Large intestine (tissue), 3 donors: ENCODE measurements at regions not wholly inside any gene's neighbourhood (a gene's known extent, or its start where the extent isn't known, plus 50 kb on each side); places are given as distances from the start of the nearest gene placed in this dataset.
"Not testable (repeated sequence)": the region's sequence is repeated elsewhere in the genome, so short reads cannot be mapped to it uniquely, and the experiment has no call there.

Source experiments
- DNase-seq, 2 donors: peaks; one replicate each; pipeline versions ENCODE4 v3.0.0 to v3.0.0-alpha.2; 2013
- H3K27ac ChIP-seq: one replicate; pipeline ENCODE4 v1.5.1; 2013; ENCODE audit warnings: low read length
- H3K27me3 ChIP-seq: 2 replicates; pipeline ENCODE4 v1.6.1; 2013; ENCODE audit warnings: low read length; ENCODE audit not compliant: control insufficient read depth, insufficient read depth
- H3K36me3 ChIP-seq: 2 replicates; pipeline ENCODE4 v1.6.1; 2013; ENCODE audit warnings: low read length; ENCODE audit not compliant: control insufficient read depth, insufficient read depth
- H3K4me1 ChIP-seq: one replicate; pipeline ENCODE4 v1.6.1; 2013; ENCODE audit warnings: low read length; ENCODE audit not compliant: control insufficient read depth, insufficient read depth
- H3K4me3 ChIP-seq: one replicate; pipeline ENCODE4 v1.5.1; 2013; ENCODE audit warnings: low read length
- H3K9me3 ChIP-seq: one replicate; pipeline ENCODE4 v1.6.1; 2013; ENCODE audit warnings: mild to moderate bottlenecking, low read depth, low read length, moderate library complexity; ENCODE audit not compliant: control insufficient read depth
- WGBS: methylation state at CpG from one replicate; pipeline ENCODE4 v1.1.5; 2013; ENCODE audit warnings: low lambda C conversion rate; ENCODE audit not compliant: insufficient coverage; 5-methylcytosine and 5-hydroxymethylcytosine counted together

DNA sequence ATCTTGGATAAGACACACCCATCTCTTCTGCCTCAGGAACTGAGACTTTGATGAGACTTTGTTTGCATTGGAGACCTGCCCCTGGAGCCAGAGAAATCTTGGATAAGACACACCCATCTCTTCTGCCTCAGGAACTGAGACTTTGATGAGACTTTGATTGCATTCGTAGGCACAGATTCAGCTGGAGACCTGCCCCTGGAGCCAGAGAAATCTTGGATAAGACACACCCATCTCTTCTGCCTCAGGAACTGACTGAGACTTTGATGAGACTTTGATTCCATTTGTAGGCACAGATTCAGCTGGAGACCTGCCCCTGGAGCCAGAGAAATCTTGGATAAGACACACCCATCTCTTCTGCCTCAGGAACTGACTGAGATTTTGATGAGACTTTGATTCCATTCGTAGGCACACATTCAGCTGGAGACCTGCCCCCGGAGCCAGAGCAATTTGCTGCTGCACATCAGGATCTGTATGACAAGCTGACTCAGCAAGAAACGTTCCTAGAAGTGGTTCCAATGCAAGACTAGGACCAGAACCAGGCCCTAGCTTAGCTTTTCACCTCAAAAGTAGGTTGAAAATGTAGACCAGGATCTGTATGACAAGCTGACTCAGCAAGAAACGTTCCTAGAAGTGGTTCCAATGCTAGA lies 54.0 kb upstream of the TMEM97 start:
- not testable (repeated sequence) for H3K36me3 ChIP-seq, H3K9me3 ChIP-seq, DNase-seq, H3K4me1 ChIP-seq, H3K27me3 ChIP-seq, H3K4me3 ChIP-seq, H3K27ac ChIP-seq
- no CpG with 5 or more reads among the region's 5 CpGs for WGBS

DNA sequence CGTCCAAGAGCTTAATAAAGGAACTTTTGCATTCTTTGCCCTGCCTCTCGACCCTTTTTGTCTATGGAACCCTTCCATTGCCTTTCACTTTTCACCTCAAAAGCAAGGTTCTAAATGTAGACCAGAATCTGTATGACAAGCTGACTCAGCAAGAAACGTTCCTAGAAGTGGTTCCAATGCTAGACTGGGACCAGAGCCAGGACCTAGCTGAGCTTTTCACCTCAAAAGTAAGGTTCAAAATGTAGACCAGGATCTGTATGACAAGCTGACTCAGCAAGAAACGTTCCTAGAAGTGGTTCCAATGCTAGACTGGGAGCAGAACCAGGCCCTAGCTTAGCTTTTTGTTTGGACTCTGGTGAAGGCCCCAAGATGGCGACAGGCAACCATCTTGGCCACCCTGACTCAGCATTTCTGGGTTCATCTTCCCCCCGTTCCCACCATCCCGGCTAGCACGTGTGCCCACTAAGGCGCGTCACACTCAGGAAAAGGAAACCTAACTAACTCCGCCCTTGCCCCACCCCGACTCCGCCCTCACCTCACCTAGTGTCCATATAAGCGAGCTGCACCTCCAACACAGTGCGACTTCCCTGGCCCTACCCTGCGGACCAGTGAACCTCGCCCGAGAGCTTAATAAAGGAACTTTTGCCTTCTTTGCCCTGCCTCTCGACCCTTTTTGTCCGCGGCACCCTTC lies 53.0 kb upstream of the TMEM97 start:
- DNase-seq, H3K4me3 ChIP-seq, H3K36me3 ChIP-seq, H3K27me3 ChIP-seq, H3K27ac ChIP-seq, H3K4me1 ChIP-seq, H3K9me3 ChIP-seq: not testable (repeated sequence)
- no CpG with 5 or more reads among the region's 21 CpGs for WGBS

DNA sequence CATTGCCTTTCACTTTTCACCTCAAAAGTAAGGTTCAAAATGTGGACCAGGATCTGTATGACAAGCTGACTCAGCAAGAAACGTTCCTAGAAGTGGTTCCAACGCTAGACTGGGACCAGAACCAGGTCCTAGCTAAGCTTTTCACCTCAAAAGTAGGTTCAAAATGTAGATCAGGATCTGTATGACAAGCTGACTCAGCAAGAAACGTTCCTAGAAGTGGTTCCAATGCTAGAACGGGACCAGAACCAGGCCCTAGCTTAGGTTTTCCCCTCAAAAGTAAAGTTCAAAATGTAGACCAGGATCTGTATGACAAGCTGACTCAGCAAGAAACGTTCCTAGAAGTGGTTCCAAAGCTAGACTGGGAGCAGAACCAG lies 52.5 kb upstream of the TMEM97 start:
- not testable (repeated sequence) for H3K4me1 ChIP-seq, H3K4me3 ChIP-seq, H3K27me3 ChIP-seq, H3K36me3 ChIP-seq, DNase-seq, H3K9me3 ChIP-seq, H3K27ac ChIP-seq
- WGBS = no CpG with 5 or more reads among the region's 5 CpGs

DNA sequence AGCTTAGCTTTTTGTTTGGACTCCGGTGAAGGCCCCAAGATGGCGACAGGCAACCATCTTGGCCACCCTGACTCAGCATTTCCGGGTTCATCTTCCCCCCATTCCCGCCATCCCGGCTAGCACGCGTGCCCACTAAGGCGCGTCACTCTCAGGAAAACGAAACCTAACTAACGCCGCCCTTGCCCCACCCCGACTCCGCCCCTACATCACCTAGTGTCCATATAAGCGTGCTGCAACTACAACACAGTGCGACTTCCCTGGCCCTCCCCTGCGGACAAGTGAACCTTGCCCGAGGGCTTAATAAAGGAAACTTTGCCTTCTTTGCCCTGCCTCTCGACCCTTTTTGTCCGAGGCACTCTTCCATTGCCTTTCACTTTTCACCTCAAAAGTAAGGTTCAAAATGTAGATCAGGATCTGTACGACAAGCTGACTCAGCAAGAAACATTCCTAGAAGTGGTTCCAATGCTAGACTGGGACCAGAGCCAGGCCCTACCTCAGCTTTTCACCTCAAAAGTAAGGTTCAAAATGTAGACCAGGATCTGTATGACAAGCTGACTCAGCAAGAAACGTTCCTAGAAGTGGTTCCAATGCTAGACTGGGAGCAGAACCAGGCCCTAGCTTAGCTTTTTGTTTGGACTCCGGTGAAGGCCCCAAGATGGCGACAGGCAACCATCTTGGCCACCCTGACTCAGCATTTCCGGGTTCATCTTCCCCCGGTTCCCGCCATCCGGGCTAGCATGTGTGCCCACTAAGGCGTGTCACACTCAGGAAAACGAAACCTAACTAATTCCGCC lies 51.9 kb upstream of the TMEM97 start:
- H3K27me3 ChIP-seq, H3K27ac ChIP-seq, H3K4me3 ChIP-seq, H3K4me1 ChIP-seq, H3K9me3 ChIP-seq, H3K36me3 ChIP-seq, DNase-seq: not testable (repeated sequence)
- no CpG with 5 or more reads among the region's 31 CpGs for WGBS

DNA sequence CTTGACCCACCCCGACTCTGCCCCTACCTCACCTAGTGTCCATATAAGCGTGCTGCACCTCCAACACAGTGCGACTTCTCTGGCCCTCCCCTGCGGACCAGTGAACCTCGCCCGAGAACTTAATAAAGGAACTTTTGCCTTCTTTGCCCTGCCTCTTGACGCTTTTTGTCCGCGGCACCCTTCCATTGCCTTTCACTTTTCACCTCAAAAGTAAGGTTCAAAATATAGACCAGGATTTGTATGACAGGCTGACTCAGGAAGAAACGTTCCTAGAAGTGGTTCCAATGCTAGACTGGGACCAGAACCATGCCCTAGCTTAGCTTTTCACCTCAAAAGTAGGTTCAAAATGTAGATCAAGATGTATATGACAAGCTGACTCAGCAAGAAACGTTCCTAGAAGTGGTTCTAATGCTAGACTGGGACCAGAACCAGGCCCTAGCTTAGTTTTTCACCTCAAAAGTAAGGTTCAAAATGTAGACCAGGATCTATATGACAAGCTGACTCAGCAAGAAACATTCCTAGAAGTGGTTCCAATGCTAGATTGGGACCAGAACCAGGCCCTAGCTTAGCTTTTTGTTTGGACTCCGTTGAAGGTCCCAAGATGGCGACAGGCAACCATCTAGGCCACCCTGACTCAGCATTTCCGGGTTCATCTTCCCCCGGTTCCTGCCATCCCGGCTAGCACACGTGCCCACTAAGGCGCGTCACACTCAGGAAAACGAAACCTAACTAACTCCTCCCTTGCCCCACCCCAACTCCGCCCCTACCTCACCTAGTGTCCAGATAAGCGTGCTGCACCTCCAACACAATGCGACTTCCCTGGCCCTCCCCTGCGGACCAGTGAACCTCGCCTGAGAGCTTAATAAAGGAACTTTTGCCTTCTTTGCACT lies 51.0 kb upstream of the TMEM97 start:
- WGBS = 80% methylated on average over 1 of the region's 25 CpGs
- Histone ChIP-seq H3K9me3 (peaks cover 6% of the 10 kb centered on the region), H3K4me1 (no peaks in the 10 kb centered on the region), H3K27me3 (no peaks in the 10 kb centered on the region), H3K36me3 (no peaks in the 10 kb centered on the region), H3K4me3 (no peak overlapping the region), H3K27ac (no peak overlapping the region)
- DNase-seq = no peak

DNA sequence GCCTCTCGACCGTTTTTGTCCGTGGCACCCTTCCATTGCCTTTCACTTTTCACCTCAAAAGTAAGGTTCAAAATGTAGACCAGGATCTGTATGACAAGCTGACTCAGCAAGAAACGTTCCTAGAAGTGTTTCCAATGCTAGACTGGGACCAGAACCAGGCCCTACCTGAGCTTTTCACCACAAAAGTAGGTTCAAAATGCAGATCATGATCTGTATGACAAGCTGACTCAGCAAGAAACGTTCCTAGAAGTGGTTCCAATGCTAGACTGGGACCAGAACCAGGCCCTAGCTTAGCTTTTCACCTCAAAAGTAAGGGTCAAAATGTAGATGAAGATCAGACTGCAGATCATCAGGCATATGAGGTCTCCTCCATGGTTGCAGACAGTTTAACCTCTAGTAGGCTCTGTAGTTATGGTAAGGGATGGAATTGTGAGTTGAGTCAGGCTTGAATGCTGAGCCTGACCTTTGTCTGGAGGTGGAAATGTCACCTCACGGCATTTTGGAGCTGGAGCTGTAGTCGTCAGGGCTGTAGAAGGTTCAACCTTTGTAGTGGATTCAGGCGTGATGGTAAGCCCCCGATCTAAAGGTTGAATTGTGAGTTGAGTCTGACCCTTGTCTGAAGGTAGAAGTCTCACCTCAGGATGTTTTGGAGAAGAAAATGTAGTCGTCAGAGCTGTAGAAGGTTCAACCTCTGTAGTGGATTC lies 50.2 kb upstream of the TMEM97 start:
- Histone ChIP-seq H3K9me3 (peaks cover 6% of the 10 kb centered on the region), H3K27me3 (no peaks in the 10 kb centered on the region), H3K4me3 (no peak overlapping the region), H3K36me3 (no peaks in the 10 kb centered on the region), H3K4me1 (no peaks in the 10 kb centered on the region), H3K27ac (no peak overlapping the region)
- WGBS = no CpG with 5 or more reads among the region's 10 CpGs
- DNase-seq = no peak
